HFF-Myc (cell line): ENCODE measurements at regions not wholly inside any gene's neighbourhood (a gene's known extent, or its start where the extent isn't known, plus 50 kb on each side); places are given as distances from the start of the nearest gene placed in this dataset.

Source experiments
- DNase-seq: peaks from one replicate; pipeline ENCODE4 v3.0.0-alpha.2; 2011; ENCODE audit warnings: low read depth; ENCODE audit errors: extremely low read depth
- H3K4me3 ChIP-seq: replicated peaks from 2 replicates; pipeline ENCODE4 v1.5.1; 2011; ENCODE audit warnings: low read depth, mild to moderate bottlenecking, control low read depth, low read length
- CTCF ChIP-seq: IDR thresholded peaks from 2 replicates; pipeline ENCODE4 v1.5.1; 2012; ENCODE audit warnings: mild to moderate bottlenecking, low read depth, low read length, control low read depth; ENCODE audit errors: missing control alignments

- no peak for TF ChIP-seq CTCF
- DNase-seq = no peak
These were observed 375.8 kb upstream of the TSHZ3 start for GRCh38 chr19:31725051-31725450.

GRCh38 chr19:31727536-31727935 lies 378.3 kb upstream of the TSHZ3 start:
- H3K4me3 ChIP-seq = no peak overlapping the region
- TF ChIP-seq CTCF = no peak
- DNase-seq = no peak

More at GRCh38 chr19:31725051-31725450, 375.8 kb upstream of the TSHZ3 start:
- no peak overlapping the region for H3K4me3 ChIP-seq

- TF ChIP-seq CTCF = no peak
- no peak for DNase-seq
- no peak overlapping the region for H3K4me3 ChIP-seq
These were observed 381.0 kb upstream of the TSHZ3 start for GRCh38 chr19:31730270-31730669.

GRCh38 chr19:31733591-31733990 lies 384.4 kb upstream of the TSHZ3 start:
- DNase-seq = no peak
- H3K4me3 ChIP-seq = no peak overlapping the region
- no peak for TF ChIP-seq CTCF

GRCh38 chr19:31742249-31742648 lies 393.0 kb upstream of the TSHZ3 start:
- DNase-seq = no peak
- TF ChIP-seq CTCF = no peak

GRCh38 chr19:31745731-31746130 lies 396.5 kb upstream of the TSHZ3 start:
- DNase-seq = no peak
- TF ChIP-seq CTCF = no peak

More at GRCh38 chr19:31742249-31742648, 393.0 kb upstream of the TSHZ3 start:
- H3K4me3 ChIP-seq = no peak overlapping the region

DNA sequence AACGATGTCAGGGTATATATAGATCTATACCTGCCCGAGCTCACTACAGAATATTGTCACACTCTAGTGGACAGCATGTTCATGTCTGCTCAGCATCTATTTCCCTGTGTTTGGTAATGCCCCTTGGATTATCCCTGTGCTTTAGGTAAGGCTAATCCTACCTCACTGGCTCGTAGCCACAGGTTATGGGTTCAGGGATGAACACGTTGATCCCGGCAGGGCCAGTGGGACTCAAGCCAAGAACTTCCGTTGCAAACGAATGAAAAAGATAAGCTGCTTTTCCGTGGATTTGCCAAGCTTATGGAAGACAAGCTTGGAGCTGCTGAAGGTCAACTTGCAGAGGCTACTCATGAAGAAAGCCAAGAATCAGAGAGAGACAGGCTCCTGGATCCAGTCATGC lies 400.0 kb upstream of the TSHZ3 start:
- no peak overlapping the region for H3K4me3 ChIP-seq
- DNase-seq = no peak
- TF ChIP-seq CTCF = no peak

More at GRCh38 chr19:31745731-31746130, 396.5 kb upstream of the TSHZ3 start:
- no peak overlapping the region for H3K4me3 ChIP-seq
